CD14-positive monocyte (primary cell): ENCODE measurements at regions not wholly inside any gene's neighbourhood (a gene's known extent, or its start where the extent isn't known, plus 50 kb on each side); places are given as distances from the start of the nearest gene placed in this dataset.
"Not testable (repeated sequence)": the region's sequence is repeated elsewhere in the genome, so short reads cannot be mapped to it uniquely, and the experiment has no call there.

Experiments used
- DNase-seq, 3 donors: peaks; one replicate each; pipeline ENCODE4 v3.0.0-alpha.2; 2011 to 2022
- H2AFZ ChIP-seq: 2 replicates; pipeline ENCODE4 v1.6.0; 2012; ENCODE audit warnings: mild to moderate bottlenecking, low read depth, low read length, inconsistent platforms; ENCODE audit not compliant: insufficient read depth, poor library complexity, severe bottlenecking
- H3K27ac ChIP-seq, 2 donors: 1 replicate in 1 of 2; 2 replicates in 1 of 2; pipeline ENCODE4 v1.5.1; 2012 to 2013; ENCODE audit warnings: low read length in 2 of 2, control low read depth in 1 of 2, inconsistent platforms in 1 of 2, low read depth in 1 of 2, mild to moderate bottlenecking in 1 of 2
- H3K27me3 ChIP-seq, 2 donors: one replicate each; pipeline versions ENCODE4 v1.6.0 to v1.6.1; 2011 to 2013; ENCODE audit warnings: low read length in 2 of 2; ENCODE audit not compliant: control insufficient read depth in 2 of 2, insufficient read depth in 2 of 2
- H3K36me3 ChIP-seq, 2 donors: replicated peaks in 1 of 2; 1 replicate in 1 of 2; 2 replicates in 1 of 2; pipeline versions ENCODE4 v1.5.1 to v1.6.1; 2012 to 2013; ENCODE audit warnings: low read length in 2 of 2, control low read depth in 1 of 2, inconsistent platforms in 1 of 2, mild to moderate bottlenecking in 1 of 2; ENCODE audit not compliant: insufficient read depth in 2 of 2, control insufficient read depth in 1 of 2
- H3K4me1 ChIP-seq, 2 donors: 1 replicate in 1 of 2; 2 replicates in 1 of 2; pipeline versions ENCODE4 v1.5.1 to v1.6.1; 2012 to 2013; ENCODE audit warnings: low read length in 2 of 2, control low read depth in 1 of 2, inconsistent platforms in 1 of 2, mild to moderate bottlenecking in 1 of 2, moderate library complexity in 1 of 2; ENCODE audit not compliant: insufficient read depth in 2 of 2, control insufficient read depth in 1 of 2
- H3K4me2 ChIP-seq: replicated peaks from 2 replicates; pipeline ENCODE3; 2012; ENCODE audit warnings: low read length, moderate library complexity, mild to moderate bottlenecking; ENCODE audit not compliant: poor library complexity, severe bottlenecking; ENCODE audit errors: extremely low read depth
- H3K4me3 ChIP-seq, 3 experiments: fragments of 200-600 bp in 1 of 3; sonication (generic) in 1 of 3; replicated peaks in 1 of 3; 1 replicate in 2 of 3; 2 replicates in 1 of 3; pipeline ENCODE4 v1.5.1; 2011 to 2013; ENCODE audit warnings: low read length in 3 of 3, mild to moderate bottlenecking in 3 of 3, control low read depth in 2 of 3, low read depth in 2 of 3, inconsistent platforms in 1 of 3, moderate library complexity in 1 of 3
- H3K79me2 ChIP-seq: 2 replicates; pipeline ENCODE4 v1.6.0; 2012; ENCODE audit warnings: mild to moderate bottlenecking, control low read depth, inconsistent platforms, low read length, moderate library complexity; ENCODE audit not compliant: insufficient read depth
- H3K9ac ChIP-seq: 2 replicates; pipeline ENCODE4 v1.6.0; 2017; ENCODE audit warnings: low read length, mild to moderate bottlenecking; ENCODE audit not compliant: insufficient read depth, poor library complexity, severe bottlenecking
- H3K9me3 ChIP-seq, 2 donors: replicated peaks in 1 of 2; 1 replicate in 1 of 2; 2 replicates in 1 of 2; pipeline versions ENCODE4 v1.5.1 to v1.6.1; 2012 to 2013; ENCODE audit warnings: low read length in 2 of 2, control low read depth in 1 of 2; ENCODE audit not compliant: control insufficient read depth in 1 of 2, insufficient read depth in 1 of 2
- H4K20me1 ChIP-seq: 2 replicates; pipeline ENCODE4 v1.6.0; 2012; ENCODE audit warnings: mild to moderate bottlenecking, low read length, control low read depth, moderate library complexity; ENCODE audit not compliant: insufficient read depth
- H3K27ac Mint-ChIP-seq, 7 donors: one replicate each; pipeline ENCODE4 v1.8.0; 2020; ENCODE audit warnings: mild to moderate bottlenecking in 7 of 7, mixed read lengths in 7 of 7, moderate library complexity in 6 of 7, inconsistent platforms in 2 of 7
- H3K27me3 Mint-ChIP-seq, 3 donors: one replicate each; pipeline ENCODE4 v1.8.0; 2021 to 2022; ENCODE audit warnings: low read depth in 3 of 3, mild to moderate bottlenecking in 3 of 3, mixed read lengths in 3 of 3, moderate library complexity in 3 of 3, inconsistent platforms in 1 of 3
- H3K36me3 Mint-ChIP-seq, 2 donors: one replicate each; pipeline ENCODE4 v1.8.0; 2020; ENCODE audit warnings: mixed read lengths in 2 of 2, inconsistent platforms in 1 of 2, mild to moderate bottlenecking in 1 of 2
- H3K4me1 Mint-ChIP-seq: one replicate; pipeline ENCODE4 v1.8.0; 2020; ENCODE audit warnings: mild to moderate bottlenecking, mixed read lengths
- H3K4me3 Mint-ChIP-seq, 2 donors: one replicate each; pipeline ENCODE4 v1.8.0; 2020; ENCODE audit warnings: mild to moderate bottlenecking in 2 of 2, mixed read lengths in 2 of 2, moderate library complexity in 1 of 2
- H3K9me3 Mint-ChIP-seq, 7 donors: one replicate each; pipeline ENCODE4 v1.8.0; 2020 to 2022; ENCODE audit warnings: mixed read lengths in 7 of 7, mild to moderate bottlenecking in 6 of 7, moderate library complexity in 6 of 7, inconsistent platforms in 2 of 7
- WGBS: methylation state at CpG from one replicate; pipeline ENCODE4 v1.1.5; 2013; ENCODE audit warnings: missing lambda C conversion rate; ENCODE audit not compliant: insufficient coverage; 5-methylcytosine and 5-hydroxymethylcytosine counted together
- intact Hi-C, 2 donors: fragments of 100-400 bp; cut with micrococcal nuclease; formaldehyde crosslinking; loops; one replicate each; pipeline versions ENCODE4 v1.15.0 to v1.15.1; 2023
- TF ChIP-seq, protein P1 (sequence below): fragments of 200-600 bp; IDR thresholded peaks from one replicate; pipeline ENCODE4 v1.8.0; 2022; ENCODE audit warnings: antibody characterized with exemption, mild to moderate bottlenecking

- Histone ChIP-seq H3K9ac (no peak overlapping the region), H3K27ac (no peak overlapping the region), H3K9me3 (no peaks in the 10 kb centered on the region), H3K4me1 (no peaks in the 10 kb centered on the region), H2AFZ (no peak overlapping the region), H3K36me3 (no peaks in the 10 kb centered on the region), H4K20me1 (no peaks in the 10 kb centered on the region), H3K27me3 (no peaks in the 10 kb centered on the region), H3K79me2 (no peaks in the 10 kb centered on the region), H3K4me2 (no peak overlapping the region), H3K4me3 (no peak overlapping the region)
- Mint-ChIP-seq H3K4me1 (no peaks in the 10 kb centered on the region), H3K27ac (no peak overlapping the region), H3K9me3 (peaks cover 0 to 15% (median 2%) of the 10 kb centered on the region in 7 donors), H3K36me3 (no peaks in the 10 kb centered on the region), H3K27me3 (peaks cover 0 to 3% (median 2%) of the 10 kb centered on the region in 3 donors), H3K4me3 (no peak overlapping the region)
- intact Hi-C loops: no loop called here
- no peak for DNase-seq
- TF ChIP-seq, protein P1, sequence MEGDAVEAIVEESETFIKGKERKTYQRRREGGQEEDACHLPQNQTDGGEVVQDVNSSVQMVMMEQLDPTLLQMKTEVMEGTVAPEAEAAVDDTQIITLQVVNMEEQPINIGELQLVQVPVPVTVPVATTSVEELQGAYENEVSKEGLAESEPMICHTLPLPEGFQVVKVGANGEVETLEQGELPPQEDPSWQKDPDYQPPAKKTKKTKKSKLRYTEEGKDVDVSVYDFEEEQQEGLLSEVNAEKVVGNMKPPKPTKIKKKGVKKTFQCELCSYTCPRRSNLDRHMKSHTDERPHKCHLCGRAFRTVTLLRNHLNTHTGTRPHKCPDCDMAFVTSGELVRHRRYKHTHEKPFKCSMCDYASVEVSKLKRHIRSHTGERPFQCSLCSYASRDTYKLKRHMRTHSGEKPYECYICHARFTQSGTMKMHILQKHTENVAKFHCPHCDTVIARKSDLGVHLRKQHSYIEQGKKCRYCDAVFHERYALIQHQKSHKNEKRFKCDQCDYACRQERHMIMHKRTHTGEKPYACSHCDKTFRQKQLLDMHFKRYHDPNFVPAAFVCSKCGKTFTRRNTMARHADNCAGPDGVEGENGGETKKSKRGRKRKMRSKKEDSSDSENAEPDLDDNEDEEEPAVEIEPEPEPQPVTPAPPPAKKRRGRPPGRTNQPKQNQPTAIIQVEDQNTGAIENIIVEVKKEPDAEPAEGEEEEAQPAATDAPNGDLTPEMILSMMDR: no peak
- WGBS: 87% methylated on average over 13 of the region's 17 CpGs
Observed at GRCh38 chr11:134957540-134958335, 545.7 kb upstream of the B3GAT1 start.

- Histone ChIP-seq H3K4me3 (no peak overlapping the region), H3K4me2 (no peak overlapping the region), H3K36me3 (no peaks in the 10 kb centered on the region), H3K4me1 (no peaks in the 10 kb centered on the region), H3K27ac (no peak overlapping the region), H3K27me3 (no peaks in the 10 kb centered on the region), H4K20me1 (no peaks in the 10 kb centered on the region), H3K79me2 (no peaks in the 10 kb centered on the region), H2AFZ (no peak overlapping the region), H3K9me3 (no peaks in the 10 kb centered on the region), H3K9ac (no peak overlapping the region)
- TF ChIP-seq, protein P1: no peak
- Mint-ChIP-seq H3K4me1 (no peaks in the 10 kb centered on the region), H3K9me3 (peaks cover 0 to 14% (median 2%) of the 10 kb centered on the region in 7 donors), H3K27ac (peak overlapping the region in 1 of 7 donors; percentile 7), H3K36me3 (no peaks in the 10 kb centered on the region), H3K27me3 (peaks cover 0 to 3% (median 2%) of the 10 kb centered on the region in 3 donors), H3K4me3 (no peak overlapping the region)
- DNase-seq: no peak
- intact Hi-C loops: no loop called here
- 93% methylated on average over 6 of the region's 13 CpGs for WGBS
Observed at GRCh38 chr11:134956450-134957210, 544.6 kb upstream of the B3GAT1 start.

- H3K9me3 ChIP-seq, H3K79me2 ChIP-seq, H3K27me3 Mint-ChIP-seq, H3K4me3 Mint-ChIP-seq, H3K4me1 Mint-ChIP-seq, H3K4me1 ChIP-seq, H3K36me3 ChIP-seq, H3K9ac ChIP-seq, H3K27ac Mint-ChIP-seq, H3K9me3 Mint-ChIP-seq, H3K27ac ChIP-seq, H2AFZ ChIP-seq, DNase-seq, H3K4me2 ChIP-seq, H3K27me3 ChIP-seq, intact Hi-C loops, H4K20me1 ChIP-seq, H3K36me3 Mint-ChIP-seq, H3K4me3 ChIP-seq: not testable (repeated sequence)
- WGBS: 100% methylated on average over 2 of the region's 4 CpGs
Observed at GRCh38 chr11:134955970-134956369, 543.9 kb upstream of the B3GAT1 start.
